GM06990 (cell line): ENCODE measurements at regions not wholly inside any gene's neighbourhood (a gene's known extent, or its start where the extent isn't known, plus 50 kb on each side); places are given as distances from the start of the nearest gene placed in this dataset.

Source experiments
- DNase-seq: peaks from one replicate; pipeline ENCODE4 v3.0.0-alpha.2; 2011; ENCODE audit not compliant: insufficient read length; ENCODE audit errors: extremely low read depth
- H3K27me3 ChIP-seq: replicated peaks from 2 replicates; pipeline ENCODE4 v1.6.0; 2011; ENCODE audit warnings: low read length; ENCODE audit not compliant: control insufficient read depth, insufficient read depth
- H3K36me3 ChIP-seq: 2 replicates; pipeline ENCODE4 v1.5.1; 2011; ENCODE audit warnings: low read length; ENCODE audit not compliant: control insufficient read depth, insufficient read depth
- H3K4me3 ChIP-seq: replicated peaks from 2 replicates; pipeline ENCODE4 v1.5.1; 2011; ENCODE audit warnings: low read depth, mild to moderate bottlenecking, control low read depth, low read length
- CTCF ChIP-seq: IDR thresholded peaks from 2 replicates; pipeline ENCODE4 v1.5.1; 2011; ENCODE audit warnings: low read length, control low read depth, mild to moderate bottlenecking, inconsistent platforms; ENCODE audit not compliant: insufficient read depth, poor library complexity, severe bottlenecking

- DNase-seq: no peak
- Histone ChIP-seq H3K27me3 (no peaks in the 10 kb centered on the region), H3K4me3 (no peak overlapping the region), H3K36me3 (no peaks in the 10 kb centered on the region)
- no peak for TF ChIP-seq CTCF
Observed at GRCh38 chr10:9645404-9645803, 1372.3 kb upstream of the CELF2 start.

GRCh38 chr10:9645928-9646600, 1371.6 kb upstream of the CELF2 start:
- H3K4me3 ChIP-seq: no peak overlapping the region
- H3K27me3 ChIP-seq: no peaks in the 10 kb centered on the region
- TF ChIP-seq CTCF: no peak
- no peak for DNase-seq
- H3K36me3 ChIP-seq: no peaks in the 10 kb centered on the region

- no peak for DNase-seq
- H3K27me3 ChIP-seq: no peaks in the 10 kb centered on the region
- H3K4me3 ChIP-seq: no peak overlapping the region
- no peak for TF ChIP-seq CTCF
- no peaks in the 10 kb centered on the region for H3K36me3 ChIP-seq
Observed at GRCh38 chr10:9654261-9654660, 1363.4 kb upstream of the CELF2 start.

- no peak for DNase-seq
- H3K27me3 ChIP-seq: no peaks in the 10 kb centered on the region
- no peak overlapping the region for H3K4me3 ChIP-seq
- no peaks in the 10 kb centered on the region for H3K36me3 ChIP-seq
- no peak for TF ChIP-seq CTCF
Observed at GRCh38 chr10:9656386-9656785, 1361.3 kb upstream of the CELF2 start.

GRCh38 chr10:9656996-9657395, 1360.7 kb upstream of the CELF2 start:
- no peak for TF ChIP-seq CTCF
- Histone ChIP-seq H3K36me3 (no peaks in the 10 kb centered on the region), H3K4me3 (no peak overlapping the region), H3K27me3 (no peaks in the 10 kb centered on the region)
- no peak for DNase-seq

GRCh38 chr10:9657530-9657929, 1360.1 kb upstream of the CELF2 start:
- no peak for DNase-seq
- TF ChIP-seq CTCF: no peak
- no peaks in the 10 kb centered on the region for H3K36me3 ChIP-seq

More at GRCh38 chr10:9657530-9657929, 1360.1 kb upstream of the CELF2 start:
- no peak overlapping the region for H3K4me3 ChIP-seq
- H3K27me3 ChIP-seq: no peaks in the 10 kb centered on the region
